Esophagus mucosa (tissue), 1 donor: ENCODE measurements at regions not wholly inside any gene's neighbourhood (a gene's known extent, or its start where the extent isn't known, plus 50 kb on each side); places are given as distances from the start of the nearest gene placed in this dataset.
"Not testable (repeated sequence)": the region's sequence is repeated elsewhere in the genome, so short reads cannot be mapped to it uniquely, and the experiment has no call there.

Source experiments
- ATAC-seq: fragments of 200-7000 bp; cut with Tn5 transposase; one replicate; pipeline ENCODE4 v1.9.1; 2020
- donor health status: DM: yes; HTN: yes; CAD: no.

DNA sequence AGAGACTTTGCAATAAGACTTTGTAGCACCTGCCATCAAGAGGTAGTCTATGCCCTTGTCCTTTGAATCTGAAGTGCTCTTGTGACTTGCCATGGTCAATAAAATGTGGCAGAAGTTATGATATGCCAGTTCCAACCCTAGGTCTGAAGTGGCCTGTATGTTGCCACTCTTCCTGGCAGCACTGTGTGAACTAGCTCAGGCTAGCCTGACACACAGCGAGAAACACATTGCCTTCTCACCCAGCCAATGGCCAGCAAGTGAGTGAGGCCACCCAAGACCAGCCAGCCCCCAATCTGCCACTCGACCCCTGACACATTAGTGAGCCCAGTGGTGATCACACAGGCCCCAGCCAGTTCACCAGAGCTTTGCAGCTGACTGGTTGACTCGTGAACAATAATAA is 52.7 kb upstream of the OSMR start:
- no peak for ATAC-seq

DNA sequence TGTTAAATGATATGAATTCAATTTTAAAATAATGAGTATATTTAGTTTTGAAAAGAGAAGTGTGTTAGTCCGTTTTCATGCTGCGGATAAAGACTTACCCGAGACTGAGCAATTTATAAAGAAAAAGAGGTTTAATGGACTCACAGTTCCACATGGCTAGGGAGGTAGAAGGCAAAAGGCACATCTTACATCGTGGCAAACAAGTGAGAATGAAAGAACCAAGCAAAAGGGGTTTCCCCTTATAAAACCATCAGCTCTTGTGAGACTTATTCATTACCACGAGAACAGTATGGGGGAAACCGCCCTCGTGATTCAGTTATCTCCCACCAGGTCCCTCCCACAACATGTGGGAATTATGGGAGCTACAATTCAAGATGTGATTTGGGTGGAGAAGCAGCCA is 51.8 kb upstream of the OSMR start:
- not testable (repeated sequence) for ATAC-seq

DNA sequence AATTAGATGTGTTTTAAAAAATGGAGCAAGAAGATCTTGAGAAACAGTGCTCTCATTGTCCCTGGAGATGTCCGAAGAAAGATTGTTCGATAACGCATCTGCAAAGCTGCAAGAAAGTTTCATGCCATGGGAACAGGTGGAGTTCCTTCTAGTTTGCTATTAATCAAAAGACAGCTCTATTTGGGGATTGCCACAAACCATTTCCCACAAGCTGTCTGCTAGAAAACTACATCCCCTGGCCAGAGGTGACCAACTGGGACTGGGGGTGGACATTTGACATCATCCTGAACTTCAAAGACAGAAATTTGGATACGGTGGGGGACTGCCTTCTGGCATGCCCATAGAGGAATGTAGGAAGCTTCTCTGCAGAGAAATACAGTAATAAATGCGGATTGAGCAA is 50.8 kb upstream of the OSMR start:
- no peak for ATAC-seq

DNA sequence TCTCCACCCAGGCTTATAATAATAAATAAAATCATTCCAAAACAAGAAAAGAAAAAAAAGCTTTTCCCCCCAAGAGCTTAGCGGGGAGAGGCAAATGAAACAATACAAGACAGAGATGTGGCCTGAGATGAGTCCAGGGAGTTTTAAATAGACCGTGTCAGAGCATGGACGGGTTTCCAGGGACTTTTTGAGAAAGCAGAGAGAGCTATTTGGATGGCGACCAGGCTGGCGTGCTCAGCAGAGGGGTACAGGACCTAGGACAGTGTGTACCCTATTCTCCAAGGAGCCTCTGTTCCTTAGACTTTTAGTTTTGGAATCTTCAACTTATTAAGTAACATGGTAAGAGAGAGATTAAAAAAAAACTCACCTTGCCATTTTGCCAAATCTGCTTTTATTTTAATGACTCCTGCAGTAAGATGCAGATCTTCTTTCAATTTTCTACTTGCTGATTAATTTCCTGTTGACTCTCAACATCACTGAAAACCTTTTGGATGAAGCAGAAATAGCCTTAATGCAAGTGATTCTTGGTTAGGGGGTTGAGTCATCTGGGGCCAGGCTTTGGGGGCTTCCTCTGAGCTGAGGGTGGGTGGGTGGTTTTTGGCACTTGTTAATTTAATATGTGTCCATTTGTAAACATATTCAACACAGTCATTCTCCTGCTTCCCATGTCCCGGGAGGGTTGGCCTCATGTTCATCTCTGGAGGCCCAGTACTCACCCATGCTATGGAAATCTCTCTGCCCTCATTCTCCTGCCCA is 49.6 kb upstream of the OSMR start:
- no peak for ATAC-seq
